LNCAP (cell line): ENCODE measurements at regions not wholly inside any gene's neighbourhood (a gene's known extent, or its start where the extent isn't known, plus 50 kb on each side); places are given as distances from the start of the nearest gene placed in this dataset.

Experiments used
- TF ChIP-seq, protein P1 (sequence below): fragments of 450-650 bp; IDR thresholded peaks from 2 replicates; pipeline ENCODE4 v1.5.1; 2017; ENCODE audit warnings: mild to moderate bottlenecking

DNA sequence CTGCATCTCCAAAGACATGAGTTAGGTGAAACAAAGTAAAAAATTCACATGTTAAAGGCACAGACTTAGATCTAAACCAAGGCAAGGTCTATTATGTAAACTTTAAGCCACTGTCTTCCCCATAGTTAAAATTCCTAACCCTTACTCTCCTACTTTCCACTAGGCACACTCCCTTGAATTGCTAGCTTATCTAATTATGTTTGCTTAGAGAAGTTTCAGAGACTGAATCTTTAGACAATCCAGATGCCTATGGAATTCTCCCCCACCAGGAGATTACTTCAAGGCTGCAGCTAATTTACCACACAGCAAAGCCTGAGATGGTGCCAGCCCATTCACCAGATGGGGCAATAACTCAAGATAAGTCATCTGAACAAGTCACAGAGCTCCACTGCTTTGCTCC lies 803.1 kb upstream of the COX7C start:
- TF ChIP-seq, protein P1, sequence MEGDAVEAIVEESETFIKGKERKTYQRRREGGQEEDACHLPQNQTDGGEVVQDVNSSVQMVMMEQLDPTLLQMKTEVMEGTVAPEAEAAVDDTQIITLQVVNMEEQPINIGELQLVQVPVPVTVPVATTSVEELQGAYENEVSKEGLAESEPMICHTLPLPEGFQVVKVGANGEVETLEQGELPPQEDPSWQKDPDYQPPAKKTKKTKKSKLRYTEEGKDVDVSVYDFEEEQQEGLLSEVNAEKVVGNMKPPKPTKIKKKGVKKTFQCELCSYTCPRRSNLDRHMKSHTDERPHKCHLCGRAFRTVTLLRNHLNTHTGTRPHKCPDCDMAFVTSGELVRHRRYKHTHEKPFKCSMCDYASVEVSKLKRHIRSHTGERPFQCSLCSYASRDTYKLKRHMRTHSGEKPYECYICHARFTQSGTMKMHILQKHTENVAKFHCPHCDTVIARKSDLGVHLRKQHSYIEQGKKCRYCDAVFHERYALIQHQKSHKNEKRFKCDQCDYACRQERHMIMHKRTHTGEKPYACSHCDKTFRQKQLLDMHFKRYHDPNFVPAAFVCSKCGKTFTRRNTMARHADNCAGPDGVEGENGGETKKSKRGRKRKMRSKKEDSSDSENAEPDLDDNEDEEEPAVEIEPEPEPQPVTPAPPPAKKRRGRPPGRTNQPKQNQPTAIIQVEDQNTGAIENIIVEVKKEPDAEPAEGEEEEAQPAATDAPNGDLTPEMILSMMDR, result no peak

DNA sequence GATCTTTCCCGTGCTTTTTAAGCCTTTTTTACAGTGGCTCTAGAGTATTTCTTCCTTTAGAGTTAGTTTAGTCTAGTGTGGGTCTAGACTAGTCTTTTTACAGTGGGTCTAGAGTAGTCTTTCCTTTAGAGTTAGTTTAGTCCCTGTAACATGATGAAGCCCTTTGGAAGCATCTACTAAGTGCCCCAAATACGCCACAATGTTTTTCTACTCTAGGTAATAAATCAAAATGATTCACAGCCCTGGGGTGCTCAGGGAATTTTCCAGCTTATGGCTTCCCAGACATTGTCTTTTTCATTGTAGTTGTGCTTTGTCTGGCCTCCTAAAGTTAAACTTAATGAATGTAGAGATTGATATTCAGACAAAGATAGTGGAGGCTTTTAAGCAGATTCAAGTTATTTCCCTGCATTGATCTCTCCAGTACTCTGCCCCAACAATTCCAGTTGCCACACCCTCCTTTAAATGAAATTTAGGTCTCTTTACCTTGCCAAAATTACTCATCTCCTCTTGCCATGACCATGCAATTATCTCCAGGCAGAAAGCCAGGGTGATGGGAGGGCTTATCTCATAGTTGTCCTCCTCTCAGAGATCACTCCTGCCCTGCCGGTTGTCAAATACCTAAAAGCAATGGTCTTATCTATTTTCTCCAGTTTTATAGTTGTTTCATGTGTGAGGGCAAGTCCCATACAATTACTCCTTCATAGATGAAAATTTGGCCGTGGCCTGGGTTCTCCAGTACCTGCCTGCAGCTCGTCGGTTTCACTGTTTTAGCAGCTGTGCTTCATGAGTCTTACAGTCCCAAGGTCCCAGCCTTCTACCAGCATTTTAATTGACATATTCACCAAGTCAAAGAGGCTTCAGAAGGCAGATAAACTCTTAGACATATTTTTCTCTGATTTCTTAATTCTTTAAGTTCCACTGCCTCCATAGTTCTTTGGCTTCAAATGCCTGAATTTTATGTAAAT lies 794.0 kb upstream of the COX7C start:
- TF ChIP-seq, protein P1, result no peak

DNA sequence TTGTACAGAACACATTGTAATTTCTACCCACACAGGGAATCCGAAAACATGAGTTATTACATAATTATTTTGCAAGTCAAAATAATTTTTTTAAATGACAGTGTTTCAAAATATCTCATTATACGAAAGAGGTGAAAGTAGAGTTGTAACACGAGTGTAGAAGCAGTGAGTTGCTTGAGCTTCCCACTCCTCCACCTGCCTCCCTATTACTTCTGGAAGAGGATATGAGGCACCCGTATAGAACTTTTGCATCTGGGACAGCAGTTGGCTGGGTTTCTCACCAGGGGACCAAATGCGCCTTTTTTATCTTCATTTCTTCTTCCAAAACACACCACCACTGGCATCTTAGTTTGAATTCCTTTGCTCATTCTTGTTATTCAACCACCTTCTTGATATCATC lies 779.0 kb upstream of the COX7C start:
- TF ChIP-seq, protein P1, result no peak

DNA sequence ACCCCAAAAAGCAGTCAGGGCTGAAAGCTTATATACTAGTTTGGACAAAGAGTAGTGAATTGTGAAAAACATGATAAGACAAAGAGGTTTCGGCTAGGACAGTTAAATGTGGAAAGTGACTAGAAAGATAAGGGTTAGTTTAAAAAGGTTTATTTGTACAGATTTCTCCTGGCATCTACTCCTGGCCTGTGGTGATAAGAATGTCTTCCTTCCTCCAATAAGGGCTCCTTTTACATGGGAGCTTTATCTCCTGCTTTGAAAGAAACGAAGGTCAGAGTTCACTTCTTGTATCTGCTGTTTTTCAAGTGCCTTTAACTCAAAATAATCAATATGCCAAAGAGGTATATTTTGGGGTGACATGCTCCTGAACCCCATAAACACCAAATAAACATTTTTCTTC lies 776.1 kb upstream of the COX7C start:
- TF ChIP-seq, protein P1, result no peak

DNA sequence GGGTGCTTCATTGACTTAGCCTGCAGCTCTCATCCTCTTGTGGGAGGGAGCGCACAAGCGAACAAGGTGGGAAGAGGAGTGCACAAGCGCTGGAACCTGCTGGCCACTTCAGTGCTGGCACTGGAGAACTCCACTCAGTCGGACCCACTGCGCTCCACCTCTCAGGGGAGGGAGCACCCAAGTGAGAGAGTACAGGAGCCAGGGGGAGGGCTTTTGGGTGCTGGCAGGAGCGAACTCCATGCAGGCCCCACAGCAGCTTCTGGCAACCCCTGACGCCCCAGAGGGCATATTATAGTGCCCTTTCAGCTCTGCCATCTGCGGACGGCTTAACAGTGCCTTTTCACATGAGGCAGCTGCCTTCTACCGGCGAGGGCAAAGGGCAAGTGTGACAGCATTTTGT lies 774.2 kb upstream of the COX7C start:
- TF ChIP-seq, protein P1, result no peak

DNA sequence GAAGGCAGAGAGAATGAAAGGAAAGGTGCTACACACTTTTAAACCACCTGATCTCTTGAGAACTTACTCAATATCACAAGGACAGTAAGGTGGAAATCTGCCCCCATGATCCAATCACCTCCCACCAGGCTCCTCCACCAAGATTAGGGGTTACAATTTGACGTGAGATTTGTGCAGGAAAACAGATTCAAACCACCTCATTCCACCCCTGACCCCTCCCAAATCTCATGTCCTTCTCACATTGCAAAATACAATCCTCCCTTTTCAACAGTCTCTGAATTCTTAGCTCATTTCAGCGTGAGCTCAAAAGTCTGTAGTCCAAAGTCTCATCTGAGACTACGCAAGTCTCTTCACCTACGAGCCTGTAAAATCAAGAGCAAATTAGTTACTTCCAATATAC lies 768.3 kb upstream of the COX7C start:
- TF ChIP-seq, protein P1, result no peak

DNA sequence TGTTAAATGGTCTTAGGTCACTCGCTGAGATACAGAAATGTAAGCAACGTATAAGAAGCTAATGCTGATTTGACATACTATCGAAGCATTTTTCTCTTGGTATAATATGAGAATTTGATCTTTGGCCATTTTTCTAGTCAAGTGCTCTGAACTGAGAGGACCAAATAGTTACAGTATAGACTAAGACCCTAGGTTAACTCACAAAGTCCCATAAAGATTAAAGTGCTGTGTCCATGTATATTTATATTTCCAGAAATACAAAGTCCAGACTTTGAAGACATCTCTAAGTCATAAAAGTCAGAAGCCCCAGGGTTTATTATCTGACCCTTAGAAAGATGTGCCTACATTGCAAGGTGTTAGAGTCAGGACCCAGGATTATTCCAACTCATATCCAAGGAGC lies 752.4 kb upstream of the COX7C start:
- TF ChIP-seq, protein P1, result no peak
